H9 (cell line): ENCODE measurements at regions not wholly inside any gene's neighbourhood (a gene's known extent, or its start where the extent isn't known, plus 50 kb on each side); places are given as distances from the start of the nearest gene placed in this dataset.

Experiments used
- DNase-seq: peaks from one replicate; pipeline ENCODE4 v3.0.0-alpha.2; 2017
- H2AFZ ChIP-seq: one replicate; pipeline ENCODE4 v1.6.1; 2013; ENCODE audit warnings: mild to moderate bottlenecking, low read length, control low read depth, moderate library complexity
- H2AK5ac ChIP-seq: 2 replicates; pipeline ENCODE4 v1.6.1; 2013; ENCODE audit warnings: low read length, control low read depth, mixed read lengths; ENCODE audit not compliant: insufficient read length
- H2BK120ac ChIP-seq: one replicate; pipeline ENCODE4 v1.6.1; 2013; ENCODE audit warnings: low read depth, mild to moderate bottlenecking, low read length, control low read depth, inconsistent platforms; ENCODE audit not compliant: poor library complexity, severe bottlenecking
- H2BK12ac ChIP-seq: 2 replicates; pipeline ENCODE4 v1.6.1; 2013; ENCODE audit warnings: low read length, control low read depth, mixed read lengths, low read depth; ENCODE audit not compliant: insufficient read length
- H2BK15ac ChIP-seq: 2 replicates; pipeline ENCODE4 v1.6.1; 2013; ENCODE audit warnings: low read depth, low read length, control low read depth
- H2BK20ac ChIP-seq: one replicate; pipeline ENCODE4 v1.6.1; 2013; ENCODE audit warnings: low read depth, mild to moderate bottlenecking, low read length, control low read depth, inconsistent platforms; ENCODE audit not compliant: poor library complexity, severe bottlenecking
- H2BK5ac ChIP-seq: 2 replicates; pipeline ENCODE4 v1.6.1; 2013; ENCODE audit warnings: low read length, control low read depth, mixed read lengths; ENCODE audit not compliant: insufficient read length
- H3K14ac ChIP-seq: 2 replicates; pipeline ENCODE4 v1.6.1; 2013; ENCODE audit warnings: low read length, control low read depth; ENCODE audit not compliant: insufficient read depth
- H3K18ac ChIP-seq: 2 replicates; pipeline ENCODE4 v1.6.1; 2013; ENCODE audit warnings: low read depth, mild to moderate bottlenecking, mixed read lengths, low read length, control low read depth; ENCODE audit not compliant: insufficient read length
- H3K23ac ChIP-seq: 2 replicates; pipeline ENCODE4 v1.6.1; 2013; ENCODE audit warnings: low read length, control low read depth, mixed read lengths, low read depth; ENCODE audit not compliant: insufficient read length
- H3K23me2 ChIP-seq: 2 replicates; pipeline ENCODE4 v1.6.1; 2013; ENCODE audit warnings: low read depth, mild to moderate bottlenecking, mixed read lengths, low read length, control low read depth; ENCODE audit not compliant: insufficient read length, poor library complexity, severe bottlenecking
- H3K27ac ChIP-seq: 2 replicates; pipeline ENCODE4 v1.5.1; 2013; ENCODE audit warnings: low read length, control low read depth, mixed read lengths, low read depth; ENCODE audit not compliant: insufficient read length
- H3K27me3 ChIP-seq: 2 replicates; pipeline ENCODE4 v1.6.1; 2013; ENCODE audit warnings: low read length, control low read depth, inconsistent platforms; ENCODE audit not compliant: insufficient read depth
- H3K4ac ChIP-seq: 2 replicates; pipeline ENCODE4 v1.6.1; 2013; ENCODE audit warnings: low read depth, mild to moderate bottlenecking, control low read depth, inconsistent platforms, low read length, moderate library complexity
- H3K4me1 ChIP-seq: 2 replicates; pipeline ENCODE4 v1.6.1; 2013; ENCODE audit warnings: low read length, control low read depth, inconsistent platforms; ENCODE audit not compliant: insufficient read depth
- H3K4me2 ChIP-seq: 2 replicates; pipeline ENCODE4 v1.6.1; 2013; ENCODE audit warnings: low read length, control low read depth, mixed read lengths; ENCODE audit not compliant: insufficient read length, insufficient read depth
- H3K56ac ChIP-seq: 2 replicates; pipeline ENCODE4 v1.6.1; 2013; ENCODE audit warnings: low read depth, mild to moderate bottlenecking, mixed read lengths, low read length, control low read depth; ENCODE audit not compliant: insufficient read length
- H3K79me1 ChIP-seq: 2 replicates; pipeline ENCODE4 v1.6.1; 2013; ENCODE audit warnings: low read depth, mild to moderate bottlenecking, moderate library complexity, low read length, control low read depth, inconsistent platforms; ENCODE audit not compliant: insufficient read depth, poor library complexity, severe bottlenecking
- H3K79me2 ChIP-seq: 2 replicates; pipeline ENCODE4 v1.6.1; 2013; ENCODE audit warnings: low read length, control low read depth, inconsistent platforms; ENCODE audit not compliant: insufficient read depth
- H3K9ac ChIP-seq: 2 replicates; pipeline ENCODE4 v1.6.1; 2013; ENCODE audit warnings: low read length, control low read depth, mixed read lengths; ENCODE audit not compliant: insufficient read length; ENCODE audit errors: extremely low read depth
- H3K9me3 ChIP-seq: one replicate; pipeline ENCODE4 v1.6.1; 2013; ENCODE audit warnings: low read depth, low read length, inconsistent platforms; ENCODE audit not compliant: control insufficient read depth
- H3T11ph ChIP-seq: one replicate; pipeline ENCODE4 v1.6.1; 2013; ENCODE audit warnings: mild to moderate bottlenecking, low read length, control low read depth, inconsistent platforms
- H4K20me1 ChIP-seq: one replicate; pipeline ENCODE4 v1.6.1; 2013; ENCODE audit not compliant: control insufficient read depth, insufficient read length, insufficient read depth
- H4K5ac ChIP-seq: 2 replicates; pipeline ENCODE4 v1.6.1; 2013; ENCODE audit warnings: low read depth, mild to moderate bottlenecking, mixed read lengths, low read length, control low read depth; ENCODE audit not compliant: insufficient read length
- H4K8ac ChIP-seq: replicated peaks from 2 replicates; pipeline ENCODE4 v1.6.1; 2013; ENCODE audit warnings: low read length, control low read depth, mixed read lengths, low read depth; ENCODE audit not compliant: insufficient read length
- H4K91ac ChIP-seq: 2 replicates; pipeline ENCODE4 v1.6.1; 2013; ENCODE audit warnings: low read depth, mild to moderate bottlenecking, moderate library complexity, mixed read lengths, low read length, control low read depth; ENCODE audit not compliant: insufficient read length
- H3K27ac Mint-ChIP-seq, 3 experiments: 2 replicates in 2 of 3; 3 replicates in 1 of 3; pipeline ENCODE4 v1.8.0; 2020 to 2021; ENCODE audit warnings: mixed read lengths in 3 of 3, mild to moderate bottlenecking in 1 of 3, moderate library complexity in 1 of 3
- H3K27me3 Mint-ChIP-seq: 2 replicates; pipeline ENCODE4 v1.8.0; 2021; ENCODE audit warnings: low read depth, mild to moderate bottlenecking, moderate library complexity, mixed read lengths
- H3K36me3 Mint-ChIP-seq, 3 experiments: 2 replicates in 2 of 3; 3 replicates in 1 of 3; pipeline ENCODE4 v1.8.0; 2020 to 2021; ENCODE audit warnings: low read depth in 3 of 3, mixed read lengths in 3 of 3; ENCODE audit not compliant: insufficient read depth in 1 of 3
- H3K4me1 Mint-ChIP-seq, 2 experiments: 2 replicates each; pipeline ENCODE4 v1.8.0; 2020; ENCODE audit warnings: mixed read lengths in 2 of 2
- H3K4me3 Mint-ChIP-seq, 2 experiments: 2 replicates in 1 of 2; 3 replicates in 1 of 2; pipeline ENCODE4 v1.8.0; 2020 to 2021; ENCODE audit warnings: mild to moderate bottlenecking in 2 of 2, mixed read lengths in 2 of 2, moderate library complexity in 1 of 2
- H3K9me3 Mint-ChIP-seq, 2 experiments: 2 replicates in 1 of 2; 3 replicates in 1 of 2; pipeline ENCODE4 v1.8.0; 2020; ENCODE audit warnings: mild to moderate bottlenecking in 2 of 2, mixed read lengths in 2 of 2, moderate library complexity in 1 of 2
- CTCF ChIP-seq: fragments of 200-600 bp; sonication (generic); conservative IDR thresholded peaks from 3 replicates; pipeline ENCODE4 v1.8.0; 2021; ENCODE audit warnings: antibody characterized with exemption, mild to moderate bottlenecking
- WGBS: extraction: QIAGEN DNeasy Blood & Tissue Kit; methylation state at CpG from one replicate; pipeline ENCODE4 v1.1.7; 2013; ENCODE audit warnings: missing lambda C conversion rate, low lambda C conversion rate, mixed read lengths; ENCODE audit not compliant: insufficient read length; ENCODE audit errors: extremely low coverage; 5-methylcytosine and 5-hydroxymethylcytosine counted together

- H3K4ac ChIP-seq = no peak overlapping the region
- no peak overlapping the region for H4K5ac ChIP-seq
- no peak overlapping the region for H3K27ac Mint-ChIP-seq
- no peak overlapping the region for H4K8ac ChIP-seq
- no peak overlapping the region for H2AFZ ChIP-seq
- no peaks in the 10 kb centered on the region for H3K27me3 Mint-ChIP-seq
- no peak overlapping the region for H3K9ac ChIP-seq
- H3K79me1 ChIP-seq = no peaks in the 10 kb centered on the region
- no peaks in the 10 kb centered on the region for H3K4me1 ChIP-seq
- H3K27me3 ChIP-seq = no peaks in the 10 kb centered on the region
- no peak overlapping the region for H2BK12ac ChIP-seq
- no peak overlapping the region for H2BK15ac ChIP-seq
- no peaks in the 10 kb centered on the region for H3K23me2 ChIP-seq
- H3K23ac ChIP-seq = no peak overlapping the region
- no peaks in the 10 kb centered on the region for H3K36me3 Mint-ChIP-seq
- no peak overlapping the region for H3K27ac ChIP-seq
- H3K4me3 Mint-ChIP-seq = no peak overlapping the region
- no peak overlapping the region for H4K91ac ChIP-seq
- DNase-seq = no peak
- no peak overlapping the region for H2BK20ac ChIP-seq
- no peaks in the 10 kb centered on the region for H3K9me3 ChIP-seq
- no peak overlapping the region for H3K4me2 ChIP-seq
- no peaks in the 10 kb centered on the region for H3K79me2 ChIP-seq
- H4K20me1 ChIP-seq = no peaks in the 10 kb centered on the region
- H3K56ac ChIP-seq = no peak overlapping the region
- TF ChIP-seq CTCF = no peak
- H2BK5ac ChIP-seq = no peak overlapping the region
- no peak overlapping the region for H2BK120ac ChIP-seq
- no peaks in the 10 kb centered on the region for H3K9me3 Mint-ChIP-seq
- WGBS = no CpG with 5 or more reads among the region's 1 CpG
- H2AK5ac ChIP-seq = no peak overlapping the region
- H3K14ac ChIP-seq = no peak overlapping the region
- no peak overlapping the region for H3K18ac ChIP-seq
- H3K4me1 Mint-ChIP-seq = no peaks in the 10 kb centered on the region
- no peak overlapping the region for H3T11ph ChIP-seq
Observed at GRCh38 chr7:16317406-16317805, 103.9 kb downstream of the CRPPA start.
